ENCODE measurements at regions not wholly inside any gene's neighbourhood (a gene's known extent, or its start where the extent isn't known, plus 50 kb on each side); places are given as distances from the start of the nearest gene placed in this dataset.

- DNase-seq (ENCODE audit: low read depth, low spot score) = no peak
These were observed 269.7 kb upstream of the NFE2L3 start for GRCh38 chr7:25882151-25882773.

DNA sequence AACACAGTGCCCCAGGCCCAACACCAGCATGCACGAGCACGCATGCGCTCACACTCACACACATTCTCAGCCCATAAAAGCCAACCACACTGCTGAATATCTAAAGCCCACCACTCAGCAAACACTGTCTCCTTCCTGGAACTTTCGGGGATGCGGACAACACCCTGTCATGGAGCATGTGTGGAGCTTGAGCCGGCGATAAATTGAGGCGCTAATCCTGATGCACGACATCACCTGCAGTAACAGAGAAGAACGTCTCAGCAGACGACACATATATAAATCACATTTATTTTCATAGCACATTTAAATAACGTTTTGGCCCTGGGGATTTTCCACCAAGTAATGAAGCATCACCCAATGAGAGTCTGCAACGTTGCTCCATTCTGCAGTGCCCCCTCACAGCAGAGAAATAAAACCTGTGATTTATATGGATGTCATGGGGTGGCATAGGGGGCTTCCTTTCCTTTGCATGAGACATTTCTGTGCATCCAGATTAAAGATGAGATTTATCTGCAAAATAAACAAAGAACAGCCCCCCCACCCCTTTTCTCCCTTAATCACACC lies 267.7 kb upstream of the NFE2L3 start:
- DNase-seq (ENCODE audit: low read depth, low spot score) = no peak

GRCh38 chr7:25885057-25885576 lies 266.9 kb upstream of the NFE2L3 start:
- no peak for DNase-seq (ENCODE audit: low read depth, low spot score)

- DNase-seq (ENCODE audit: low read depth, low spot score) = no peak
These were observed 265.4 kb upstream of the NFE2L3 start for GRCh38 chr7:25886387-25887240.

- no peak for DNase-seq (ENCODE audit: low read depth, low spot score)
These were observed 264.7 kb upstream of the NFE2L3 start for GRCh38 chr7:25887266-25887665.

DNA sequence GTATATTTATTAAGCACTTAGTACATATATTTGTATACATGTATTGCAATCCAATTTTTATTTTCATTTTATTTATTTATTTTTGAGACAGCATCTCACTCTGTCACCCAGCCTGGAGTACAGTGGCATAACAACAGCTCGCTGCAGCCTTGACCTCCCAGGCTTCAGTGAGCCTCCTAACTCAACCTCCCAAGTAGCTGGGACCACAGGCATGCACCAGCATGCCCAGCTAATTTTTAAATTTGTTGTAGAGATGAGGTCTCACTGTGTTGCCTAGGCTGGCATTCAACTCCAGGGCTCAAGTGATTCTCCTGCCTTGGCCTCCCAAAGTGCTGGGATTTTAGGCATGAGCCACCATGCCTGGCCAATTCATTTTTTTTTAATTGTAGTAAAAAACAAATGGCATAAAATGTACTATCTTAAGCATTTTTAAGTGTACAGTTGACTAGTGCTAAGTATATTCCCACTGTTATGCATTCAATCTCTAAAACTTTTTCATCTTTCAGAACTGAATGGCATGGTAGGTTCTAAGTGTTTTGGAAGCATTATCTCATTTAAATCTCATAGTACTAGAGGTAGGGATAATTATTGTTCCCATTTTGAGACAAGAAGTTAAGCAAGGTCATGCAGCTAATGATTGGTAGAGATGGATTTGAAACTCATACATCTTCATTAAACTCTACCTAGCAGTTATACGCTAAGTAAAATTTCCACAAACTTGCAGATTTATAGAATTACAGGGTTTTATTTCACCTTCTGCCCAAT lies 264.0 kb upstream of the NFE2L3 start:
- no peak for DNase-seq (ENCODE audit: low read depth, low spot score)

DNA sequence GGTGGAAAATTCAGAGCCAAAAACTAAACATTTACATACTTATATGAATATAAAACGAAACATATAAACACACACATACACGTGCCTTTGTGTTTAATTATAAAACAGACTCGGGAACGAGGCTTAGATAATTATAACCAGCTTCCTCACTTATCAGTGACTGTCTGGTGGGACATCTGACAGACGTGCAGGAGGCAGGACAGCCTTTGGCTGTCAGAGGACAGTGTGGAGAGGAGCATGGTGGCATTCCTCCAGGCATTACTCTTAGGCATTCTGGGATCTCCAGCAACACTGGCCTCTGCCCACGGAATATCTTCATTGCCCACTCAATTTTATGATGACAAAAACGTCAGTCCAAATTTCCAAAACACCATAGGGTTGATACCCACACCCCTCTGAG lies 262.2 kb upstream of the NFE2L3 start:
- DNase-seq (ENCODE audit: low read depth, low spot score) = no peak

GRCh38 chr7:25891591-25891990 lies 260.4 kb upstream of the NFE2L3 start:
- DNase-seq (ENCODE audit: low read depth, low spot score) = no peak

GRCh38 chr7:25893436-25893835 lies 258.6 kb upstream of the NFE2L3 start:
- DNase-seq (ENCODE audit: low read depth, low spot score) = no peak

GRCh38 chr7:25894002-25894901 lies 257.7 kb upstream of the NFE2L3 start:
- DNase-seq (ENCODE audit: low read depth, low spot score) = no peak

DNA sequence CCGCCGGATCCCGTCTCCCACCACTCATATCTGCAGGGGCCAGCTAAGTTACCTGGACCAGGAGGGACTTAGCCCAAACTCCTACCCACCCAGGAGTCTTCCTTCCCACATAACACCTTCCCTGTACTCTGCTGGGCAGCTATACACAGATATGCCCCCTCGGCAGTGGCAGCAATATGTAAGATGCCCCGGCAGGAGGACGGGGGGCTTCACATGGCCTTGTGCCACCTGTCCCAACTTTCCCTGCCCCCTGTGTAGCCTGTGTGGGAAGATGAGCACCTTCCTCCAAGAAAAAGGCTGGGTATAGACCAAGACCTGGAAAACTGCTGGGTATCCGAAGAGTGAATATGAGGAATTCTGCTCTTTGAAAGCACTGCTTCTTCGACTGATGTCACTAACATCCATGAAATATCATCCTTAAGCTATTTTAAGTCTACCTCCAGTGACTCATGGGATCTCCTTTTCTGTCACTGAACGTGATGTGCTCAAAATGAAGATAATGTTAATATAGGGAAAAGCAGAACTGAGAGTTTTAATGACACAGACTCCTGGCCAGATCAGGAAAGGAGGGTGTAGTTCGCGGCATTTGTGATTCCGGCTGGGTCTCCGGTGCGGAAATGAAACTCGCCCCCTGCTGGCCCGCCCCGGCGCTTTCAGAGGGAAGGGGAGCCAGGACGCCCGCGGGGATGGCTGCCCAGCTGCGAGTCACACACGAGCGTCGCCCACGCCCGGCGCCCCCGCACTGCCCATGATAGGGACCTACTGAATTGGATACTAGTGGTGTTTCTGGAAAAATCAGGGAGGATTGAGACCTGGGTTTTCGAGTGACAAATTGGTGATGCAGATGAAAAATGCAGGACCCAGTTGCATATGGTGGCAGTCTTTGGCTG lies 256.9 kb upstream of the NFE2L3 start:
- no peak for DNase-seq (ENCODE audit: low read depth, low spot score)

DNA sequence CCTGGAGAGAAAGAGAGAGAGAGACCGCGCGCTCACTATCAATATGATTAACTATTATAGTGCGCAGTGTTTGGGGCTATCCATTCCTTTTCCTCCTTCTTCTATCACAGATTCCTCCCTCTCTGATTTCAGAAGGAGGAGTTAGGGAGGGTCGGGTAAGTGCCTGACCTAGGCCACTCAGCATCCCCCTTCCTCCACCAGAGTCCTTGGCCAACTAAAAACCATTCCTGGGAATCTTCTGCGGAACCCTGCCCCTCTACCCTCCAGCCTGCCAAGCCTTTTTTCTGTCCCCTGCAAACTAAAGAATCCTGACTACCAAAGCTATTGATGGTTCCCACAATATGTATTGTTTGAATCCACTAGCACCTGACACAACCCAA lies 256.2 kb upstream of the NFE2L3 start:
- DNase-seq (ENCODE audit: low read depth, low spot score) = no peak

DNA sequence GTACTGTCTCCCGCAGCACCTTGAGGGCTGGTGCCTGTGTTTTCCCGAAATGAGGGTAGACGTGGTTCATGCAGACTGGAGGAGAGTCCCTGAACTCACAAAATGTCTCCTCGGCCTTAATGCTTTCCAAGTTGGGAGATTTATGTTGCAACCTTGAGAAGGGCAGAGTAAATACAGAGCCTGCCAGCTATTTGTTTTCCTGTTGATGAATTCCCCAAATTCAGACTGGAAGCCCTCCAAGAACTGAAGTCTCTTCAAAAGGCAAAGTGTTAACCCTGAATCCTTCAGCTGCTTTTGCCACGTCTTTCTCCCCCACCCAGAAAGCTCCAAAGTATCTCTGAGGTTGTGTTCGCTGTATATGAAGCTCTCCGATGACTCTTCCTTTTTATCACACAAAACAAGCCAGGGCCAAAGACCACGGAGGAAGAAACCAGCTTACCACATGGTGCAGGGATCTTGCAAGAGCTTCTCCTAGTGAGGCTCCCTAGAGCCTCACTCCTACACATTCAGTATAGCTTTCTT lies 254.7 kb upstream of the NFE2L3 start:
- DNase-seq (ENCODE audit: low read depth, low spot score) = no peak

DNA sequence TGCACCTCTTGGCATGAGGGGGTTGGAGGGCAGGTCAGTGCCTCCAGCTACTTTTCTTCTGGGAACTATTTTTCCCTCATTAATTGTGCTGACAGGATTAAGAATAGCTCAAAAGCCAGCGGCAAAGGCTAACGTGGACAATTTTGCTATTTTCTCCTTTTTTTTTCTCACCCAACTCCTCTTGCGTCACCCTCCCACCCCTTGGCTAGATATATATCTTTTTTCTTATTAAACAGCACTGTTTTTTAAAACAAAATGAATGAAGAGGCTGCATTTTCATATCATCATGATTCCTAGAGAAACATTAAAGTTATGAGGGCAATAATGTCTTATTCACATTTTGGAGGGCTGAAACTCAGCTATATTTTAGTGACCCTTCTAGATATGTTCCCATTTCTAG lies 251.8 kb upstream of the NFE2L3 start:
- no peak for DNase-seq (ENCODE audit: low read depth, low spot score)

DNA sequence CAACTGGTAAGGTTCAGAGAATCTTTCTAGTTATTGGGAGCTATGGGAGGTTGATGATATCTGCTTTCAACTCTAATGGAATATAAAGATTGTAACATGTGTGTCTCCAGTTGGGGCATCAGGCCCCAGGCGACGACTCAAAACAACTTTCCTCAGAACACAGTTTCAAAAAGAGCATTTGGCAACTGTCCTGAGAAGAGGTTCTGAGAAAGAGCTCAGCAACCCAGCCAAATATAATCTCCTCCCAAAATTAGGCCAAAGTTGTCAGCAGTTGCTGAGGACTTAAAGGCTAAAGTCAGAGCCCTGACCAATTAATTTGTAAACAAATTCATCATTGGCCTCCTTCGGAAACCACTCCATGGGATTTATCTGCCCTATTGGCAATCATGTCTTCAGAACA lies 251.1 kb upstream of the NFE2L3 start:
- DNase-seq (ENCODE audit: low read depth, low spot score) = no peak

- no peak for DNase-seq (ENCODE audit: low read depth, low spot score)
These were observed 250.3 kb upstream of the NFE2L3 start for GRCh38 chr7:25901658-25902057.

GRCh38 chr7:25906003-25906402 lies 246.0 kb upstream of the NFE2L3 start:
- no peak for DNase-seq (ENCODE audit: low read depth, low spot score)

DNA sequence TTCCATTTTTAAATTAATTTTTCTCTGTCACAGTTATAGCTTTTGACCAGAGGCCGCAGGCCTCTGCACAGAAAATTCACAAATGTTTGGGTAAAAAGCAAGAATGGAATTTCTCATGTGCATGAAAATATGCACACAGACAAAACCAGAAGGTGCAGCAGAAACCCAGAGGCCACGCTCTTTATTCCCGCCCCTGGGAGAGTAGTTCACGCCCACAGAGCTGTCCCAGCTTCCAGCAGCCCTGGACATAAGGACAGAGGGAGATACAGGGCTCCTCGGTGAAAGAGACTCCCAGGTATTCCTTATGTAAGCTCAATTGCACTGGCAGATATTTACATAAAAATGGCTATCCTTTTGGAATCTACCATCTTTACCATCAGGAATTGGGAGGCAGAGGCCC lies 245.2 kb upstream of the NFE2L3 start:
- DNase-seq (ENCODE audit: low read depth, low spot score) = no peak

- DNase-seq (ENCODE audit: low read depth, low spot score) = no peak
These were observed 244.8 kb upstream of the NFE2L3 start for GRCh38 chr7:25907214-25907613.

GRCh38 chr7:25907731-25908130 lies 244.3 kb upstream of the NFE2L3 start:
- no peak for DNase-seq (ENCODE audit: low read depth, low spot score)
